ENCODE measurements at regions not wholly inside any gene's neighbourhood (a gene's known extent, or its start where the extent isn't known, plus 50 kb on each side); places are given as distances from the start of the nearest gene placed in this dataset.

DNA sequence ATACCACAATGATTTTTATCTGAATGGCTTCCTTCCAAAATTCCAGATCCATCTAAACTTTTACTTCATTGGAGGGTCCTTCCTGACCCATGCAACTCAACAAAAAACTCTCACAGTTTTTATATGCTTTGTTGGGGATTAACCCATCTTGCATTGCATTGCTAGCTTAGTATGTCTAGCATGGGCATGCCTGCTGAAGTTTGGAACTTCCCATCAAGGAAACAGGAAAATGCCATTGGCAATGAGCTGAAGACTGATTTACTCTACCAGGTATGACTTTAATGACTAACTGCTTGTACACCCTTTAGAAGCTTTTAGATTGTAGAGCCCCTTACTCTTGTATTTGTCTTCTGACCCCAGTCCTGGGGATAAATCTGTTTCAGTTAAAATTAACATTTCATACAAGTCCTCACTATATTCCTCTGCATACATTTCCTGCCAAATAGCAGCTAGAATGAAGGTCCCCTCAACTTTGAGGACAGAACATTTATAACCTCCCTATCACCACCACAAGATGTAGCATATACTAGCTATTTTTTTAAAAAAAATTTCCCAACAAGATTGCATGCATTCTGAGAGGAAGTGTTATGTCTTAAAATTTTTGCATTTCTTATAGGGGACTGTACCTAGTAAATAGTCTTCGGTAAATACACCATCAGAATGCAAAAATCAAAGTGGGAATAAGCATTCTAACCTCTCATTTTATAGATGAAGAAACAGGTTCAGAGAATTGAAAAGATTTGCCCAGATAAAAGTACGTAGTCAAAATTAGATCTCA, 52.5 kb upstream of the ATXN3L start:
- Mint-ChIP-seq H3K9me3 (ENCODE audit: low read depth) (peaks cover 18% of the 10 kb centered on the region), H3K4me3 (ENCODE audit: low read depth) (no peak overlapping the region), H3K36me3 (ENCODE audit: insufficient read depth) (peaks cover 1% of the 10 kb centered on the region), H3K4me1 (ENCODE audit: low read depth) (peaks cover 6% of the 10 kb centered on the region), H3K27ac (no peak overlapping the region), H3K27me3 (no peaks in the 10 kb centered on the region)
- no peak for DNase-seq (ENCODE audit: low spot score, unreplicated experiment)
- no peak for TF ChIP-seq CTCF (IDR thresholded peaks at IDR 0.05; ENCODE audit: unreplicated experiment)

DNA sequence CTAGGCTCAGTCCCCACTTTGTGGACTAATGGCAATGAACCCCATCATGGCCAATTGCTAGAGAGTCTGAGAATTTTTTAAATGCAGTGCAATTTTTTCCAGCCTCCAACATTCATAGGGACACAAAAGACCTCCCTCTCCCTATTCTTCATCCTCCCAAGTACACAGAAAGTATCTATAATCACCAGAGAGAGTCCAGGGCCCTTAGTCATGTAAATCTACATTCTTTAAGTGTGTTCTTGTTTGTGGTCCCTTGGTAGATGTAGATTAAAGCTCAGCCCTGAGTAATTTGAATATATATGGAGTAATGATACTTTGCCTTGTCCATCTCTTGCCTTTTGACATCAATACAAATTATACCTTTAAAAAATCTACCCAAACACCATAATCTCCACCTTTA, 51.3 kb upstream of the ATXN3L start:
- no peak overlapping the region for H3K4me3 Mint-ChIP-seq (ENCODE audit: low read depth)
- no peak overlapping the region for H3K27ac Mint-ChIP-seq
- no peak for DNase-seq (ENCODE audit: low spot score, unreplicated experiment)
- H3K4me1 Mint-ChIP-seq (ENCODE audit: low read depth) = peaks cover 6% of the 10 kb centered on the region
- H3K36me3 Mint-ChIP-seq (ENCODE audit: insufficient read depth) = peaks cover 1% of the 10 kb centered on the region
- no peak for TF ChIP-seq CTCF (IDR thresholded peaks at IDR 0.05; ENCODE audit: unreplicated experiment)
- H3K9me3 Mint-ChIP-seq (ENCODE audit: low read depth) = peaks cover 17% of the 10 kb centered on the region
- H3K27me3 Mint-ChIP-seq = no peaks in the 10 kb centered on the region

- Mint-ChIP-seq H3K4me3 (ENCODE audit: low read depth) (no peak overlapping the region), H3K27me3 (no peaks in the 10 kb centered on the region), H3K36me3 (ENCODE audit: insufficient read depth) (peaks cover 1% of the 10 kb centered on the region), H3K9me3 (ENCODE audit: low read depth) (peaks cover 21% of the 10 kb centered on the region), H3K27ac (no peak overlapping the region), H3K4me1 (ENCODE audit: low read depth) (peaks cover 6% of the 10 kb centered on the region)
- DNase-seq (ENCODE audit: low spot score, unreplicated experiment) = no peak
- TF ChIP-seq CTCF (IDR thresholded peaks at IDR 0.05; ENCODE audit: unreplicated experiment) = no peak
Measured at GRCh38 chrX:13370713-13371112, 50.9 kb upstream of the ATXN3L start.
